ENCODE measurements at regions not wholly inside any gene's neighbourhood (a gene's known extent, or its start where the extent isn't known, plus 50 kb on each side); places are given as distances from the start of the nearest gene placed in this dataset.
"Not testable (repeated sequence)": the region's sequence is repeated elsewhere in the genome, so short reads cannot be mapped to it uniquely, and the experiment has no call there.

GRCh38 chr6:147991961-147992360, 350.7 kb upstream of the SASH1 start:
- DNase-seq: no peak

DNA sequence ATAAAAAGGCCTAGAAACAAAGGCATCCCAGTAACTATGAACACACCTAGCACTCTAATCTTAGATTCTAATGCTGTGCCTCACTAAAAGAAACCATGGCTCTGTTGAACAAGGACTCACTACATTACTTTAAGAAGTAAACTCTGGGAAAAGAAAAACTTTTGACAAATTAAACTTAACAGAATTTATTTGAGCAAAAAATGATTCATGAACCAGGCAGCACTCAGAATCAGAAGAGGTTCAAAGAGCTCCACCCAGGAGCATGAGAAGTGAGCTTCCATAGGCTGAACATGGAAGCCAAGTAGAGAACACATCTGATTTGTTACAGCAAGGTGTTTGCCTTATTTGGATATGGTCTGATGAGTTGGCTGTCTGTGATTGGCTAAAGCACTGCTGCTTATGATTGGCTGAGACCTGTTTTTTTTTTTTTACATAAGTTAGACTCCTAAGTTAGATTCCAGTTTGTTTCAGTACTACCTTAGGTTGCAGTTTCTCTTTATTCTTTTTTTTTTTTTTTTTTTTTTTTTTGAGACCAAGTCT, 343.6 kb upstream of the SASH1 start:
- no peak for DNase-seq

GRCh38 chr6:148001844-148002642, 340.6 kb upstream of the SASH1 start:
- no peak for DNase-seq

- DNase-seq: no peak
Observed at GRCh38 chr6:148004651-148005050, 338.0 kb upstream of the SASH1 start.

- DNase-seq: no peak
Observed at GRCh38 chr6:148005806-148006205, 336.8 kb upstream of the SASH1 start.

DNA sequence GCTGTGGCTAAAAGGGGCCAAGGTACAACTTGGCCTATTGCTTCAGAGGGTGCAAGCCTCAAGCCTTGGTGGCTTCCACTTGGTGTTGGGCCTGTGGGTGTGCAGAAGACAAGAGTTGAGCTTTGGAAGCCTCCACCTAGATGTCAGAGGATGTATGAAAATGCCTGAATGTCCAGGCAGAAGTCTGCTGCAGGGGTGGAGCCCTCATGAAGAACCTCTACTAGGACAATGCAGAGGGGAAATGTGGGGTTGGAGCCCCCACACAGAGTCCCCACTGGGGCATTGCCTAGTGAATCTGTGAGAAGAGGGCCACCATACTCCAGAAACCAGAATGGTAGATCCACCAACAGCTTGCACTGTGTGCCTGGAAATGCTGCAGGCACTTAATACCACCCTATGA, 332.1 kb upstream of the SASH1 start:
- DNase-seq: not testable (repeated sequence)

- DNase-seq: no peak
Observed at GRCh38 chr6:148016013-148016412, 326.6 kb upstream of the SASH1 start.

GRCh38 chr6:148021165-148021564, 321.5 kb upstream of the SASH1 start:
- no peak for DNase-seq

DNA sequence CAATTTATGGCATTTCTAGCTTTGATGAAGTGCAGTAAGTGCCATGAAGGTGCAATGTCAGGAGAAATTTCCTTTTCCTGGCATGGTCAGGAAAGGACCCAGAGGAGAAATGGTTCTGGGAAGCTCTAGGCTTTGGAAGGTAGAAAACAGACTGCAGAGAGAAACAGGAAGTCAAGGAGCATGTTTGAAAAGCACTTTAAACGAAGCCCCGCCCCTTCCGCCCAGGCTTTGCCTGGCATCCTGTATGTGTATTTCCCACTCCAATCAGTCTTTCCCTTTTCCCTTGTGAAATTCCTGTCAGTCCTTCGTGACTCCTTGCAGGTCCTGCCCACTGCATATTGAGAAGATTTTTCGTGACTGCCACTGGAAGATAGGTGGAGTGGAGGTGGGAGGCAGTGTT, 320.9 kb upstream of the SASH1 start:
- DNase-seq: peak; percentile 19

- DNase-seq: not testable (repeated sequence)
Observed at GRCh38 chr6:148022279-148022678, 320.4 kb upstream of the SASH1 start.

DNA sequence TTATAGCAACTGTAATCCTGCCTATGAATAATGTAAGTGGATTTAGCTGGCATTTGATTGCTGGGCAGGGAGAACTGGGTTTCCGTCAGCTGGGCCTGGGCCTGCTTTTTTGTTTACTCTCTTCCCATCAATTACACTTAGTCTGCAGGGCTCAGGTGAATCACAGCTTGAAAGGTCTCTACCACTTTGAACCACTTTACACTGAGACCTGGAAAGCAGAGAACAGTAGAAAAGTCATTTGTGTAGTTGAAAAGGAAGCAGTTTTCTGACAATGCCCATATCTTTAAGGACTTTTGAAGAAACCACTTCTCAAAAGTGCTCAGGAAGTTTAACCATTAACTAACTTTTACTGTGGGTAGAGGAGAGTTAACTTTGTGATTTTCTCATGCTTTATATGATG, 315.4 kb upstream of the SASH1 start:
- DNase-seq: no peak

- DNase-seq: no peak
Observed at GRCh38 chr6:148035806-148036390, 306.7 kb upstream of the SASH1 start.

DNA sequence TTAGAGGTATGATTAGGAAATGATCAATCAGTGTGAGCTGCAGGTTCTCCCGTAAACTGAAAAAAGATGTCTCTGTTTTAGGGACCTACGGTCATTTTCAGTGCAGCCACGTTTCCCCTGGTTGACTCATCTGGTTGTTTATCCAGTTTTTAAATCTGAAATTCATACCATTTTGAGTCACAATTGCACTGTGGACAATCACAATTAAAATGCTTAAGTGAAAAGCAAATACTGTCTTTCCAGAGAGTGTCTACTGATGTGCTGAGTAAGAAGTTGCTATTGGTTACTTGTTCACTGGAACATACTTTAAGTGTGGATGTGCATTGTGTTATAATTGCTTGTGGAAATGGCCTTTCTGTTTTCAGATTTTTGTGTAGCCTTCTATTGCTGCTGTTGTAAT, 305.1 kb upstream of the SASH1 start:
- DNase-seq: no peak

DNA sequence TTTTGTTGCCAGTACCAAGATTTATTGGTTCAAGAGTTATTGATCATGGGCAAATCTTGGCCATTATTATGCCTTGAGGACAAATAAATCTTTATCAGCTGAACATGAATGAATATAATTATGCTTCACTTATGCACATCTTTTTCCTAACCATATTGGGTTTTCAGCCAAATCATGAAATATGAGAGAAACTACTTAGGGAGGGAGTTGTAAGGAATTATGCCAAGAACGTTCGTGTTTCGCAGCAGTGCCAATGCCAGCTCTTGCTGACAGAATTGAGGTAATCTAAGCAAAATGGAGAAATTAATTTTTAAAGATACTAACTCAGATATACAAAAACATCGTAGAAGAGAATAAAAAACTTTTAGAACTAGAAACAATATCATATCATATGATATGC, 301.1 kb upstream of the SASH1 start:
- DNase-seq: no peak

GRCh38 chr6:148042536-148042935, 300.1 kb upstream of the SASH1 start:
- no peak for DNase-seq

DNA sequence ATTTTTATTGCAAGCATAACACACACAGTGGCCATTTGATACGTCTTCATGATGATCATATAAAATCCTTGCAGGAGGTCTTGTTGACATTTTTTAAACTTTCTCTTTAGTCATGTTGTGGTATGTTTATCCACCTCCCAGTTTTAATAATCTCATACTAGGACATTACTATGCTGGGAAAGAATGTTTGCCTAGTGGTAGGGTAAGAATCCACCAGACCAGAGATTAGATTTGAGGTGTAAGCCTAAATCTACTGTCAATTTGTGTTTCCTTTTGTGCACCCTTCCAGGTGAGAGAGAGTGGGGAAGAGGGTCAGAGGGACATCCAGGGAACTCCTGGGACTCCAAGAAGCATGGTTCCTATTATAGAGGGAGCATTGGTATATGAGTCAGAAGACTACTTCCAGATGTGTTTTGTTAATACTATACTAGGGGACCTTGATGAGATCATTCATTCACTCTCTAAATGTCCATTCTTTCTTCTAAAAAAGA, 298.3 kb upstream of the SASH1 start:
- no peak for DNase-seq

DNA sequence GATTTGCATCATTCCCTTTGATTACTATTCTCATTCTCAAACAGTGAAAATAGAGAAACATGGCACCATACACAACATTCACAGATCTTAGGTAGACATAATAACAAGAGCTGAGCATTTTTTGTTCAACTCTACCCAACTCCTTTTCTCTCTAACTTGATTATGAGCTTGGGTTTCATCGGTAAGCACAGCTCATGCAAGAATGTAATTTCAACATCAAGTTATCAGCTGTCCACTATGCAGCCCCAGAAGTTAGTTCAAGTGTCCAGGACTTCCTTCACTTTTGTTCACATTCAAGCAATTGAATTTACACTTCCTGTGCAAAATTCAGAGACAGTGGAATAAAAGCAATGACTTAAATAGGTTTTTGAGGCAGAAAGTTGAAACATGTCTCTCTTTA, 297.7 kb upstream of the SASH1 start:
- no peak for DNase-seq

- DNase-seq: no peak
Observed at GRCh38 chr6:148053209-148053608, 289.4 kb upstream of the SASH1 start.

GRCh38 chr6:148053796-148054195, 288.8 kb upstream of the SASH1 start:
- no peak for DNase-seq

- DNase-seq: no peak
Observed at GRCh38 chr6:148054219-148054618, 288.4 kb upstream of the SASH1 start.

- no peak for DNase-seq
Observed at GRCh38 chr6:148055419-148055818, 287.2 kb upstream of the SASH1 start.

GRCh38 chr6:148059869-148060268, 282.8 kb upstream of the SASH1 start:
- DNase-seq: no peak

- DNase-seq: no peak
Observed at GRCh38 chr6:148064406-148065134, 278.1 kb upstream of the SASH1 start.
